H1 (cell line): ENCODE measurements at regions not wholly inside any gene's neighbourhood (a gene's known extent, or its start where the extent isn't known, plus 50 kb on each side); places are given as distances from the start of the nearest gene placed in this dataset.

ENCODE experiments used
- CTCF ChIP-seq, 3 experiments: IDR thresholded peaks; 1 replicate in 2 of 3; 2 replicates in 1 of 3; pipeline versions ENCODE4 v1.5.1 to v1.6.1; 2011; ENCODE audit warnings: low read length in 3 of 3, mild to moderate bottlenecking in 3 of 3, inconsistent platforms in 2 of 3, low read depth in 1 of 3, moderate library complexity in 1 of 3; ENCODE audit not compliant: insufficient read depth in 1 of 3; ENCODE audit errors: control extremely low read depth in 1 of 3
- RFX5 ChIP-seq: IDR thresholded peaks from 2 replicates; pipeline ENCODE4 v1.6.1; 2011; ENCODE audit warnings: low read depth, low read length, improper control_type of control experiment, borderline replicate concordance

- TF ChIP-seq RFX5, result no peak
- no peak for TF ChIP-seq CTCF (IDR thresholded peaks at IDR 0.05; ENCODE audit: control extremely low read depth in 1 of 3, insufficient read depth in 1 of 3, low read depth in 1 of 3, low read length in 3 of 3)
These were observed 170.2 kb downstream of the FOXO1 start for GRCh38 chr13:40496035-40496810.
